Smooth muscle cell (in vitro differentiated cells): ENCODE measurements at regions not wholly inside any gene's neighbourhood (a gene's known extent, or its start where the extent isn't known, plus 50 kb on each side); places are given as distances from the start of the nearest gene placed in this dataset.

Experiments used
- DNase-seq: peaks from one replicate; lab custom pipeline; 2025; ENCODE audit not compliant: unreplicated experiment; lab: John Stamatoyannopoulos, UW
- H2AFZ ChIP-seq: fragments of 200-600 bp; sonication (generic); 2 replicates; pipeline ENCODE4 v1.6.0; 2016; ENCODE audit warnings: antibody characterized with exemption, low read depth, mild to moderate bottlenecking
- H3F3A ChIP-seq: fragments of 200-600 bp; sonication (generic); 2 replicates; pipeline ENCODE4 v1.6.0; 2017; ENCODE audit warnings: antibody characterized with exemption, low read depth
- H3K27ac ChIP-seq: fragments of 200-600 bp; sonication (generic); 2 replicates; pipeline ENCODE4 v1.5.1; 2016; ENCODE audit warnings: low read depth, mild to moderate bottlenecking
- H3K27me3 ChIP-seq: fragments of 200-600 bp; sonication (generic); 2 replicates; pipeline ENCODE4 v1.6.1; 2016; ENCODE audit warnings: low read depth, mild to moderate bottlenecking
- H3K36me3 ChIP-seq: fragments of 200-600 bp; sonication (generic); 2 replicates; pipeline ENCODE4 v1.5.1; 2016; ENCODE audit warnings: low read depth
- H3K4me1 ChIP-seq: fragments of 200-600 bp; sonication (generic); 2 replicates; pipeline ENCODE4 v1.5.1; 2016; ENCODE audit warnings: low read depth
- H3K4me2 ChIP-seq: fragments of 200-600 bp; sonication (generic); 2 replicates; pipeline ENCODE4 v1.6.0; 2016; ENCODE audit warnings: mild to moderate bottlenecking
- H3K4me3 ChIP-seq: fragments of 200-600 bp; sonication (generic); 2 replicates; pipeline ENCODE4 v1.5.1; 2016; ENCODE audit warnings: mild to moderate bottlenecking
- H3K79me2 ChIP-seq: fragments of 200-600 bp; sonication (generic); 2 replicates; pipeline ENCODE4 v1.6.0; 2016; ENCODE audit warnings: low read depth, mild to moderate bottlenecking
- H3K9ac ChIP-seq: fragments of 200-600 bp; sonication (generic); 2 replicates; pipeline ENCODE4 v1.6.0; 2016; ENCODE audit warnings: low read depth
- H3K9me3 ChIP-seq: fragments of 200-600 bp; sonication (generic); replicated peaks from 2 replicates; pipeline ENCODE4 v1.5.1; 2016; ENCODE audit warnings: low read depth
- H4K20me1 ChIP-seq: fragments of 200-600 bp; sonication (generic); 2 replicates; pipeline ENCODE4 v1.6.0; 2016; ENCODE audit warnings: low read depth
- WGBS: methylation state at CpG from one replicate; pipeline ENCODE4 v1.1.7; 2016; ENCODE audit warnings: low lambda C conversion rate; 5-methylcytosine and 5-hydroxymethylcytosine counted together
- TF ChIP-seq, protein P1 (sequence below): fragments of 200-600 bp; sonication (generic); IDR thresholded peaks from 2 replicates; pipeline ENCODE4 v1.5.1; 2017; ENCODE audit warnings: borderline replicate concordance, mild to moderate bottlenecking, antibody characterized with exemption; ENCODE audit not compliant: insufficient read depth, poor library complexity, severe bottlenecking

DNA sequence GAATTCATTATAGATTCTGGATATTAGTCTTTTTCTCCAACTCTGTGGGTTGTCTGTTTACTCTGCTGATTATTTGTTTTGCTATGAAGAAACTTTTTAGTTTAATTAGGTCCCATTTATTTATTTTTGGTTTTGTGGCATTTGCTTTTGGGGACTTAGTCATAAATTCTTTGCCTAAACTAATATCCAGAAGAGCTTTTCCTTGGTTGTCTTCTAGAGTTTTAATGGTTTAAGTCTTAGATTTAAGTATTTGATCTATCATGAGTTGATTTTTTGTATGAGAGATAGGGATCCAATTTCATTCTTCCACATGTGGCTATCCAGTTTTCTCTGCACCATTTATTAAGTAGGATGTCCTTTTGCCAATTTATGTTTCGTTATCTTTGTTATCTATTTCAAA lies 683.4 kb upstream of the FBXO33 start:
- Histone ChIP-seq H3K9me3 (no peaks in the 10 kb centered on the region), H3K27ac (no peak overlapping the region), H3K79me2 (no peaks in the 10 kb centered on the region), H3K4me1 (no peaks in the 10 kb centered on the region), H3K4me3 (no peak overlapping the region), H3K4me2 (no peak overlapping the region), H3F3A (no peaks in the 10 kb centered on the region), H3K9ac (no peak overlapping the region), H2AFZ (no peak overlapping the region), H4K20me1 (no peaks in the 10 kb centered on the region), H3K27me3 (no peaks in the 10 kb centered on the region), H3K36me3 (no peaks in the 10 kb centered on the region)
- TF ChIP-seq, protein P1, sequence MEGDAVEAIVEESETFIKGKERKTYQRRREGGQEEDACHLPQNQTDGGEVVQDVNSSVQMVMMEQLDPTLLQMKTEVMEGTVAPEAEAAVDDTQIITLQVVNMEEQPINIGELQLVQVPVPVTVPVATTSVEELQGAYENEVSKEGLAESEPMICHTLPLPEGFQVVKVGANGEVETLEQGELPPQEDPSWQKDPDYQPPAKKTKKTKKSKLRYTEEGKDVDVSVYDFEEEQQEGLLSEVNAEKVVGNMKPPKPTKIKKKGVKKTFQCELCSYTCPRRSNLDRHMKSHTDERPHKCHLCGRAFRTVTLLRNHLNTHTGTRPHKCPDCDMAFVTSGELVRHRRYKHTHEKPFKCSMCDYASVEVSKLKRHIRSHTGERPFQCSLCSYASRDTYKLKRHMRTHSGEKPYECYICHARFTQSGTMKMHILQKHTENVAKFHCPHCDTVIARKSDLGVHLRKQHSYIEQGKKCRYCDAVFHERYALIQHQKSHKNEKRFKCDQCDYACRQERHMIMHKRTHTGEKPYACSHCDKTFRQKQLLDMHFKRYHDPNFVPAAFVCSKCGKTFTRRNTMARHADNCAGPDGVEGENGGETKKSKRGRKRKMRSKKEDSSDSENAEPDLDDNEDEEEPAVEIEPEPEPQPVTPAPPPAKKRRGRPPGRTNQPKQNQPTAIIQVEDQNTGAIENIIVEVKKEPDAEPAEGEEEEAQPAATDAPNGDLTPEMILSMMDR: no peak
- DNase-seq: no peak
- WGBS: 97% methylated on average over 1 of the region's 1 CpG

DNA sequence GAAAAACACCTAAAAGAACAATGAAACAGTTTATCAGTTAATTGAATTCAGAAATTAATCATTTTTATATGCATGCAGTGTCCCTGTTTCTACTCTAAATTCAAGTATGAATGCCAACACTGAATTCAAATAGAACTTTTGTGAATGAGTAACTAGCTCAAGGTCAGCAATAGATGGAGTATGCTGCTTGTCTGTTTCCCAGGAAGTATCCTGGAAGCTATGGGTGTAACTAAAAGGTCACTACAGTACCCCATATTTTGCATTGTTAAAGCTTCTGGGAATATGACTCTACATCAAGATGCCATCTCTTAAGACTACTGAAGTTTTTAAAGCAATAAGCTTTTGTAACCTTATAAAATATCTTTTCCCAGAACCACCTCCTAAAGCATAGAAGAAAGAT lies 681.4 kb upstream of the FBXO33 start:
- Histone ChIP-seq H3K27me3 (no peaks in the 10 kb centered on the region), H3K4me2 (no peak overlapping the region), H2AFZ (no peak overlapping the region), H3K36me3 (no peaks in the 10 kb centered on the region), H3K9me3 (no peaks in the 10 kb centered on the region), H3K79me2 (no peaks in the 10 kb centered on the region), H3K27ac (no peak overlapping the region), H3F3A (no peaks in the 10 kb centered on the region), H4K20me1 (no peaks in the 10 kb centered on the region), H3K9ac (no peak overlapping the region), H3K4me3 (no peak overlapping the region), H3K4me1 (no peaks in the 10 kb centered on the region)
- DNase-seq: no peak
- TF ChIP-seq, protein P1: no peak

DNA sequence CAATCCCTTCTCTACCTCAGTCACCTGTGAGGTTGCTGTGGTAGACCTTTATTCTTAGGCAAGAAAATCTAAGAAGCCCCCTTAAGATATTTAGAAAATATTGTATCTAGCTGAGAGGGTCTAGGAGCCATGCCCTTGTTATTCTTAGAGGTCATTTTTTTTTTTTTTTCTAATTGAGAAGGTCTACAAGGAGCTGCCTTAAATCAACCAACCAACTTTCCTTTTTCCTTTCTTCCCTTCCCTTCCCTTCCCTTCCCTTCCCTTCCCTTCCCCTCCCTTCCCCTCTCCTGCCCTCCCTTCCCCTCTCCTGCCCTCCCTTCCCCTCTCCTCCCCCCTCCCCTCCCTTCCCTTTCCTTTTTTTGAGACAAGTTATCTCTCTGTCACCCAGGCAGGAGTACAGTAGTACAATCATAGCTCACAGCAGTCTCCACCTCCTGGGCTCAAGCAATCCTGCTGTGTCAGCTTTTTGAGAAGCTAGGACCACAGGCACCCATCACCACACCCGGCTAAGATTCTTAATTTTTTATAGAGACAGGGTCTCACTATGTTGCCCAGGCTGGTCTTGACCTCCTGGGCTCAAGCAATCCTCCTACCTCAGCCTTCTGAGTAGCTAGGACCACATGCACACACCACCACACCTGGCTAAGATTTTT lies 668.4 kb upstream of the FBXO33 start:
- H3K4me1 ChIP-seq: no peaks in the 10 kb centered on the region
- no peak overlapping the region for H3K9ac ChIP-seq
- TF ChIP-seq, protein P1: no peak
- DNase-seq: no peak
- H3F3A ChIP-seq: no peaks in the 10 kb centered on the region
- no peaks in the 10 kb centered on the region for H3K36me3 ChIP-seq
- no peaks in the 10 kb centered on the region for H3K79me2 ChIP-seq
- no peak overlapping the region for H3K4me3 ChIP-seq
- H3K4me2 ChIP-seq: no peak overlapping the region
- no peaks in the 10 kb centered on the region for H4K20me1 ChIP-seq
- WGBS: 94% methylated on average over 1 of the region's 1 CpG
- H3K27me3 ChIP-seq: no peaks in the 10 kb centered on the region
- no peak overlapping the region for H2AFZ ChIP-seq
- no peaks in the 10 kb centered on the region for H3K9me3 ChIP-seq
- no peak overlapping the region for H3K27ac ChIP-seq

DNA sequence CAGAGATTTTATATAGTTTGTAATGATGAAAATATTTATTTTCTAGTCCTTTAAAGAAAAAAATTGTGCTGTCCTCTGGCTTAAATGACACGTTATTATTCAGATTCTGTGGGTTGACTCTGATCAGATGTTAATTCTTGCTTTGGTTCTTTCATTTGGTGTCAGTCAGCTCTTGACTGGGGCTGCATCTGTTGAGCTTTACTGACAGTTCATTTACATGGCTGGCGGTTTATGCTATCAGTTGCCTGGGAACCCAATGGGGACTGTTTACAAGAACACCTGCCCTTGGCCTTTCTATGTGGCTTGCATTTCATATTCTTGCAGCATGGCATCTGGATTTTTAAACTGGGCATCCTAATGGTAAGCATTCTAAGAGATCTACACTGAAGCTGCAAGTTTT lies 667.1 kb upstream of the FBXO33 start:
- Histone ChIP-seq H3K27me3 (no peaks in the 10 kb centered on the region), H3F3A (no peaks in the 10 kb centered on the region), H3K36me3 (no peaks in the 10 kb centered on the region), H3K79me2 (no peaks in the 10 kb centered on the region), H3K4me1 (no peaks in the 10 kb centered on the region), H3K9me3 (no peaks in the 10 kb centered on the region), H3K4me3 (no peak overlapping the region), H4K20me1 (no peaks in the 10 kb centered on the region), H3K9ac (no peak overlapping the region), H3K27ac (no peak overlapping the region), H2AFZ (no peak overlapping the region), H3K4me2 (no peak overlapping the region)
- TF ChIP-seq, protein P1: no peak
- 60% methylated on average over 2 of the region's 2 CpGs for WGBS
- no peak for DNase-seq
